Fibroblast of skin of back (primary cell): ENCODE measurements at regions not wholly inside any gene's neighbourhood (a gene's known extent, or its start where the extent isn't known, plus 50 kb on each side); places are given as distances from the start of the nearest gene placed in this dataset.
"Not testable (repeated sequence)": the region's sequence is repeated elsewhere in the genome, so short reads cannot be mapped to it uniquely, and the experiment has no call there.

ENCODE experiments used
- DNase-seq: peaks from one replicate; pipeline ENCODE4 v3.0.0-alpha.2; 2013

GRCh38 chr16:10275214-10275996, 93.2 kb upstream of the GRIN2A start:
- not testable (repeated sequence) for DNase-seq

GRCh38 chr16:10277597-10277996, 95.4 kb upstream of the GRIN2A start:
- no peak for DNase-seq

GRCh38 chr16:10280262-10281170, 98.3 kb upstream of the GRIN2A start:
- no peak for DNase-seq

- DNase-seq: no peak
Measured at GRCh38 chr16:10282367-10282766, 100.1 kb upstream of the GRIN2A start.

DNA sequence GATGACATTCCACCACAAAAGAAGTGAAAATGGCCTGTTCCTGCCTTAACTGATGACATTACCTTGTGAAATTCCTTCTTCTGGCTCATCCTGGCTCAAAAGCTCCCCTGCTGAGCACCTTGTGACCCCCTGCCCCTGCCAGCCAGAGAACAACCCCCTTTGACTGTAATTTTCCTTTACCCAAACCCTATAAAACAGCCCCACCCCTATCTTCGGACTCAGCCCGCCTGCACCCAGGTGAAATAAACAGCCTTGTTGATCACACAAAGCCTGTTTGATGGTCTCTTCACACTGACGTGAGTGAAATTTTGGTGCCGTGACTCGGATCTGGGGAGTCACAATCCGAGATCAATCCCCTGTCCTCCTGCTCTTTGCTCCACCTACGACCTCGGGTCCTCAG, 101.0 kb upstream of the GRIN2A start:
- DNase-seq: not testable (repeated sequence)

- DNase-seq: not testable (repeated sequence)
Measured at GRCh38 chr16:10290467-10291105, 95.3 kb upstream of the ATF7IP2 start.

- DNase-seq: not testable (repeated sequence)
Measured at GRCh38 chr16:10292197-10292596, 93.7 kb upstream of the ATF7IP2 start.

DNA sequence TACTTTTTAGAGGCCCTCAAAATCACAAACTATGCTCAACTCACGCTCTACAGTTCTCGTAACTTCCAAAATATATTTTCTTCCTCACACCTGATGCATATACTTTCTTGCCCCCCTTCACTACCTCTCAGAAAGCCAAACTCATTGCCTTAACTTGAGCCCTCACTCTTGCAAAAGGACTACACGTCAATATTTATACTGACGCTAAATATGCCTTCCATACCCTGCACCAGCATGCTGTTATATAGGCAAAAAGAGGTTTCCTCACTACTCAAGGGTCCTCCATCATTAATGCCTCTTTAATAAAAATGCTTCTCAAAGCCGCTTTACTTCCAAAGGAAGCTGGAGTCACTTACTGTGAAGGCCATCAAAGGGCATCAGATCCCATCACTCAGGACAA, 92.9 kb upstream of the ATF7IP2 start:
- DNase-seq: not testable (repeated sequence)

DNA sequence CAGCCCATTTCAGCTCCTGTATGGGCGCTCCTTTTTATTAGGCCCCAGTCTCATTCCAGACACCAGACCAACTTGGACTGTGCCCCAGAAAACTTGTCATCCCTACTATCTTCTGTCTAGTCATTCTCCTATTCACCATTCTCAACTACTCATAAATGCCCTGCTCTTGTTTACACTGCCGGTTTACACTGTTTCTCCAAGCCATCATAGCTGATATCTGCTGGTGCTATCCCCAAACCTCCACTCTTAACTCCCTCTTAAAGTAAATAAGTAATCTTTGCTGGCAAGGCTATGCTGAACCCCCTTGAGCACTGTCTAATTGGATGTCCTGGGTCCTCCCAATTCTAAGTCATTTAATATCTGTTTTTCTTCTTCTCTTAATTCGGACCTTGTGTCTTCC, 91.7 kb upstream of the ATF7IP2 start:
- DNase-seq: not testable (repeated sequence)

DNA sequence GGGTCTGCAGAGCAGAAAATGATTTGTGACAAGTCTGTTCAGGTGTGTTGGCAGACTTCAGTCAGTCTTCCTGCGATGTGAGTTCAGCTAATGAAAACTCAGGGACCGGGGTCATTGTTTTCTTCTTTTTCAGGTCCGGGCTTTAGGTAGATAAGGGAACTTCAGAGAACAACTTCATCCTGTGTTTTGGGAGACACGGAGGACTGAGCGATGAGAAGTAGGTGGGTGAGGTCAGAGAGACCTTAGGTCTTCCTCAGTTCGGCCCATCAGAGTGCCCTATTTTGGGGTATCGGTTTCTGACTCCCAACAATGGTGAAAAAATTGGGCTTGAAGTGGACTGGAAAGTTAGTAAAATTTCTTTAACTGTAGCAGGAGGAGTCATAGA, 88.9 kb upstream of the ATF7IP2 start:
- DNase-seq: no peak

DNA sequence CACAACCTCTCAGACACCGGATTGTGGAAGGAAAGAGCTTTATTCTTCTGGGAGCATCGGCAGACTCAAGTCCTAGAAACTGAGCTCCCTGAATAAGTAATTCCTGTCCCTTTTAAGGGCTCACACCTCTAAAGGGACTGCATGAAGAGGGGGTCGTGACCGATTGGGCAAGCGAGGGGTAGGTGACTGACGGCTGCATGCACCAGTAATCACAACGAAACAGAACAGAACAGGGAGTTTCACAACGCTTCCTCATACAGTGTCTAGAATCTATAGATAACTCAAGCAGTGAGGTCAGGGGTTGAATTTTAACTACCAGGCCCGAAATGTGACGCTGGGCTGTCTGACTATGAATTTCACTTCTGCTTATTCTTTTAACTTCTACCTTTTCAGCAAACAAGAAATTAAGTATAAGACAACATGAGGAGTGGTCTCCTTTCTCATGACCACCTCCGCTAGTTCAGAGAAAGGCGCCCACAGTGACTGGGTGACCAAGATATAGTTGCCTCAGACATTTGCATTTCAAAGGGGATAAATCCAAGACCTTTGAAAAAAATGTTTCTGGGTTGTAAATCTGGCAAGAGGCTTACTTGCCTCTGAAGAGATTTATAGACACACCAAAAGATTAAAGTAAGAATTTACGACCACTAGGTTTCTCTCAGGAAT, 88.4 kb upstream of the ATF7IP2 start:
- no peak for DNase-seq

DNA sequence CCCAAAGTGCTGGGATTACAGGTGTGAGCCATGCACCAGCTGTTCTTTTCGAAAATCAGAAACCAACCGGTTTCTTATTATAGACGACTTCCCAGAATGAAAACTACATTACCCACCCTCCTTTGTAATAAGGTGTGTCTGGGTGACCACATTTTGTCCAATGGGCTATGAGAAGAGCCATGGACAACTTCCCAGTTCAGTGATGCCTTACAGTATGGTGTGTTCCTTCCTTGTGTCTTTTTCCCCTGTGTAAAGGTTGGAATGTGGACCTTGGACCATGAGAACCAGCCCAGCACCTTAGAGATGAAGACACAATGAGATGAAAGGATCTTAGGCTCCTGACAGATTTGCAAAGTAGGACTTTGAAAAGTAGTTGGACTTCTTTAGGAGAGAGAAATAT, 85.0 kb upstream of the ATF7IP2 start:
- no peak for DNase-seq

DNA sequence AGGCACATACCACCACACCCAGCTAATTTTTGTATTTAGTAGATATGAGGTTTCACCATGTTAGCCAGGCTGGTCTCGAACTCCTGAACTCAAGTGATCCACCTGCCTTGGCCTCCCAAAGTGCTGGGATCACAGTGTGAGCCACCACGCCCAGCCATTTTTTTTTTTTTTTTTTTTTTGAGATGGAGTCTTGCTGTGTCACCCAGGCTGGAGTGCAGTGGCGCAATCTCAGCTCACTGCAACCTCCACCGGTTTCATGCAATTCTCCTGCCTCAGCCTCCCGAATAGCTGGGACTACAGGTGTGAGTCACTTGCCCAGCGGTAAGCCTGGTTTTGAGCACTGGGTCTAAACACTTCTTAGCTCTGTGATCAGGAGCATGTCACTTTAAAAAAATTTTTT, 84.3 kb upstream of the ATF7IP2 start:
- not testable (repeated sequence) for DNase-seq

DNA sequence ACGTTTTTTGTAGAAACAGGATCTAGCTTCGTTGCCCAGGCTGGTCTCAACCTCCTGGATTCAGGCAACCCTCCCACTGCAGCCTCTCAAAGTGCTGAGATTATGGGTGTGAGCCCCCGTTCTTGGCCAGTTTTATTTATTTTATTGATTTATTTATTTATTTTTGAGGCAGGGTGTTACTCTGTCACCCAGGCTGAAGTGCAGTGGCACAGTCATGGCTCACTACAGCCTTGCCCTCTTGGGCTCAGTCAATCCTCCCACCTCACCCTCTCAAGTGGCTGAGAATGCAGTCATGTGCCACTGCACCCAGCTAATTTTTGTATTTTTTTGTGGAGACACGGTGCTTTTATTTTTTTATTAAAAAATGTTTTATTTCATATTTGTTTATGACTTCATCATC, 79.9 kb upstream of the ATF7IP2 start:
- no peak for DNase-seq

GRCh38 chr16:10308305-10309193, 77.3 kb upstream of the ATF7IP2 start:
- DNase-seq: no peak

GRCh38 chr16:10309271-10309932, 76.5 kb upstream of the ATF7IP2 start:
- no peak for DNase-seq

DNA sequence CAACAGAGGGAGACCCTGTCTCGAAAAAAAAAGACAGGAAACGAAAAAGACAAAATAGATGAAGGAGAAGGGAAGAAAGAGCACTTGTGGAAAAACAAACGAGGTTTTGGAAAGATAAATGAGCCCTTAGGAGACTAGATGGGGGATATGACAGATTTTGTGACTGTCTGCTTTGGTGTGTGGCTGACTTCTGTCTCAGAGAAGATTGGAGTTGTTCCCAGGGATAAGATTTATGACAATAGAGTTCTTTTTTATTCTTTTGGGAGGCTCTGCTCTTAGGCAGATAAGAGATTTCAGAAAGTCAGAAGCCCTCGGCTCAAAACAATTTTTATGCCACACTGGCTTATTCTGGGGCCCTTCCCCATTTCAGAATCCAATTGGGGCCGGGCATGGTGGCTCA, 73.9 kb upstream of the ATF7IP2 start:
- DNase-seq: no peak

- no peak for DNase-seq
Measured at GRCh38 chr16:10312784-10313724, 72.8 kb upstream of the ATF7IP2 start.

DNA sequence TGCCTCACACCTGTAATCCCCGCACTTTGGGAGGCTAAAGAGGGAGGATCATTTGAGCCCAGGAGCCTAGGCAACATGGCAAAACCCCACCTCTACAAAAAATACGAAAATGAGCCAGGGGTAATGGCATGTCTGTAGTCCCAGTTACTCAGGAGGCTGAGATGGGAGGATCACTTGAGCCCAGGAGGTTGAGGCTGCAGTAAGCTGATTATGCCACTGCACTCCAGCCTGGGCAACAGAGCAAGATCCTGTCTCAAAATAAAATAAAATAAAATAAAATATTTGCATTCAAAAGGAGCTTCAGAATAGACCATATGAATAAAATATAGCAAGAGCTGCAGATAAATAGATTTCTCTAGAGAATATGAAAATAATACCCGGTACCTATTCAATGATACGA, 71.5 kb upstream of the ATF7IP2 start:
- no peak for DNase-seq

- peak; percentile 9 for DNase-seq
Measured at GRCh38 chr16:10314811-10315210, 71.0 kb upstream of the ATF7IP2 start.
